Trophoblast cell (in vitro differentiated cells and primary cell): ENCODE measurements at regions not wholly inside any gene's neighbourhood (a gene's known extent, or its start where the extent isn't known, plus 50 kb on each side); places are given as distances from the start of the nearest gene placed in this dataset.

Source experiments
- DNase-seq, 2 donors: peaks; one replicate each; pipeline ENCODE4 v3.0.0-alpha.2; 2016
- H2AFZ ChIP-seq: 2 replicates; pipeline ENCODE4 v1.6.1; 2013; ENCODE audit warnings: low read length, moderate library complexity, mild to moderate bottlenecking; ENCODE audit not compliant: insufficient read depth, poor library complexity
- H2AK5ac ChIP-seq: 2 replicates; pipeline ENCODE4 v1.6.1; 2013; ENCODE audit warnings: mild to moderate bottlenecking, low read length
- H2BK120ac ChIP-seq: 2 replicates; pipeline ENCODE4 v1.6.1; 2013; ENCODE audit warnings: low read length, mild to moderate bottlenecking, moderate library complexity; ENCODE audit not compliant: insufficient read depth, poor library complexity
- H2BK12ac ChIP-seq: 2 replicates; pipeline ENCODE4 v1.6.1; 2013; ENCODE audit warnings: mild to moderate bottlenecking, low read length, moderate library complexity
- H2BK5ac ChIP-seq: 2 replicates; pipeline ENCODE4 v1.6.1; 2013; ENCODE audit warnings: low read length, low read depth, moderate library complexity, mild to moderate bottlenecking; ENCODE audit not compliant: poor library complexity
- H3K14ac ChIP-seq: 2 replicates; pipeline ENCODE4 v1.6.1; 2013; ENCODE audit warnings: mild to moderate bottlenecking, low read length
- H3K18ac ChIP-seq: 2 replicates; pipeline ENCODE4 v1.6.1; 2013; ENCODE audit warnings: mild to moderate bottlenecking, low read length
- H3K23ac ChIP-seq: 2 replicates; pipeline ENCODE4 v1.6.1; 2013; ENCODE audit warnings: low read length
- H3K27ac ChIP-seq: 2 replicates; pipeline ENCODE4 v1.5.1; 2013; ENCODE audit warnings: low read depth, mild to moderate bottlenecking, inconsistent platforms, low read length, moderate library complexity
- H3K27me3 ChIP-seq: 2 replicates; pipeline ENCODE4 v1.6.1; 2013; ENCODE audit warnings: inconsistent platforms, mild to moderate bottlenecking, low read length, moderate library complexity; ENCODE audit not compliant: insufficient read depth
- H3K36me3 ChIP-seq, 2 experiments: 1 replicate in 1 of 2; 2 replicates in 1 of 2; pipeline ENCODE4 v1.6.1; 2013; ENCODE audit warnings: low read length in 2 of 2, mild to moderate bottlenecking in 2 of 2, moderate library complexity in 1 of 2; ENCODE audit not compliant: insufficient read depth in 2 of 2, control insufficient read depth in 1 of 2
- H3K4ac ChIP-seq: 2 replicates; pipeline ENCODE4 v1.6.1; 2013; ENCODE audit warnings: low read depth, mild to moderate bottlenecking, low read length, moderate library complexity
- H3K4me1 ChIP-seq, 2 experiments: 1 replicate in 1 of 2; 2 replicates in 1 of 2; pipeline ENCODE4 v1.6.1; 2013; ENCODE audit warnings: low read length in 2 of 2, mild to moderate bottlenecking in 2 of 2, moderate library complexity in 1 of 2; ENCODE audit not compliant: insufficient read depth in 2 of 2, control insufficient read depth in 1 of 2
- H3K4me2 ChIP-seq: 2 replicates; pipeline ENCODE4 v1.6.1; 2013; ENCODE audit warnings: inconsistent platforms, mild to moderate bottlenecking, low read length, moderate library complexity
- H3K4me3 ChIP-seq: 2 replicates; pipeline ENCODE4 v1.5.1; 2013; ENCODE audit warnings: mild to moderate bottlenecking, low read depth, low read length, inconsistent platforms
- H3K79me1 ChIP-seq: one replicate; pipeline ENCODE4 v1.6.1; 2013; ENCODE audit warnings: low read length
- H3K79me2 ChIP-seq: 2 replicates; pipeline ENCODE4 v1.6.1; 2013; ENCODE audit warnings: low read length, mild to moderate bottlenecking; ENCODE audit not compliant: control insufficient read depth, insufficient read depth, poor library complexity
- H3K9ac ChIP-seq: 2 replicates; pipeline ENCODE4 v1.6.1; 2013; ENCODE audit warnings: mild to moderate bottlenecking, low read length
- H3K9me3 ChIP-seq: 2 replicates; pipeline ENCODE4 v1.6.1; 2013; ENCODE audit warnings: low read depth, mild to moderate bottlenecking, control low read depth, inconsistent platforms, low read length; ENCODE audit not compliant: insufficient read depth
- H4K12ac ChIP-seq: 2 replicates; pipeline ENCODE4 v1.6.1; 2013; ENCODE audit warnings: low read depth, mild to moderate bottlenecking, low read length, moderate library complexity
- H4K8ac ChIP-seq: 2 replicates; pipeline ENCODE4 v1.6.1; 2013; ENCODE audit warnings: low read depth, mild to moderate bottlenecking, low read length, moderate library complexity
- H4K91ac ChIP-seq: one replicate; pipeline ENCODE4 v1.6.1; 2013; ENCODE audit warnings: low read depth, mild to moderate bottlenecking, low read length, moderate library complexity
- WGBS: extraction: QIAGEN DNeasy Blood & Tissue Kit; methylation state at CpG from one replicate; pipeline ENCODE4 v1.1.7; 2013; ENCODE audit warnings: missing lambda C conversion rate; ENCODE audit not compliant: insufficient read length, insufficient coverage; ENCODE audit errors: extremely low coverage; 5-methylcytosine and 5-hydroxymethylcytosine counted together

DNA sequence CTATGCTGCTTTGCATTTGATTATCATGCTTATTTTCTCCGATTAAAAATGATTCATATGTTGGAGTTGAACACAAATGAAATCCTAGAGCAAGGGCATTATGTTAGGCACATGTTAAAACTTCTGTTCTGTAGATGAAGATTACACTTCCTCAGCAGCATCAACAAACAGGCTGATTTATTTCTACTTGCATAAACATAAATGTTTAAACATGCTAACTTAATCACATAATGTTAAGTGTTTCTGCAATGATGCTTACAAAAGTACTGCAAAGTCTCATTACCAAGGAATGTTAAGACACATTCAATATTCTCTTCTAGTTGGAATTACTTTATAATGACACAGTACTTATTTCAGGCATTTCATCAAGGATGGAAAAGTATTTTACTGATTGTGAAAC is 770.8 kb downstream of the ANKRD7 start:
- Histone ChIP-seq H3K9me3 (no peaks in the 10 kb centered on the region), H3K14ac (no peak overlapping the region), H3K4me3 (no peak overlapping the region), H3K4me2 (no peak overlapping the region), H3K79me1 (no peaks in the 10 kb centered on the region), H3K27me3 (no peaks in the 10 kb centered on the region), H3K36me3 (no peaks in the 10 kb centered on the region), H2BK12ac (no peak overlapping the region), H2BK5ac (no peak overlapping the region), H3K18ac (no peak overlapping the region), H3K27ac (no peak overlapping the region), H3K4ac (no peak overlapping the region), H2AK5ac (no peak overlapping the region), H4K12ac (no peak overlapping the region), H4K8ac (no peak overlapping the region), H3K79me2 (no peaks in the 10 kb centered on the region), H2BK120ac (no peak overlapping the region), H3K23ac (no peak overlapping the region), H3K9ac (no peak overlapping the region), H2AFZ (no peak overlapping the region), H4K91ac (no peak overlapping the region), H3K4me1 (no peaks in the 10 kb centered on the region)
- no peak for DNase-seq
- no CpG with 5 or more reads among the region's 1 CpG for WGBS

DNA sequence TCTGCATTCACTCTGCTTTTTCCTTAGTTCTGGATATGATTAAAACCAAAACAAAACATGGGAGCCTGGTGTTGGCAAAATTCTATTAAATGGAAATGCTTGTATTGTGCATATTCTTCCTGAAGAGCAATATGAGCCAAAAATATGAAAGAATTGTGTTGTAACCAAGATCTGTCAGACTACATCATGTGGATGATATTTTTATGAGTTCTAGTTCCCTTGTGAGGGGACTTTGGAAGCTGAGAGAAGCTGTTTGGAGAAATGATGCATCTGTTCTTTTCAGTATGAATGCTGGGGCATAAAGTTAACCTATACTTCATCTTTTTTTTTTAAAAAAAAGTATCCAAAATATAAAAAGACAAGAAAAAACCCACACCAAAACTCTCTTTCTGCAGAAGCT is 782.7 kb downstream of the ANKRD7 start:
- H3K36me3 ChIP-seq = no peaks in the 10 kb centered on the region
- H3K27me3 ChIP-seq = no peaks in the 10 kb centered on the region
- H3K4me1 ChIP-seq = no peaks in the 10 kb centered on the region
- H3K79me1 ChIP-seq = no peaks in the 10 kb centered on the region
- H2BK120ac ChIP-seq = no peak overlapping the region
- no peak overlapping the region for H3K27ac ChIP-seq
- H4K91ac ChIP-seq = no peak overlapping the region
- no peak overlapping the region for H3K18ac ChIP-seq
- no peak overlapping the region for H2AK5ac ChIP-seq
- DNase-seq = no peak
- no peak overlapping the region for H3K9ac ChIP-seq
- no peak overlapping the region for H3K4me3 ChIP-seq
- no peaks in the 10 kb centered on the region for H3K9me3 ChIP-seq
- H3K4me2 ChIP-seq = no peak overlapping the region
- no peak overlapping the region for H2BK5ac ChIP-seq
- no peak overlapping the region for H2AFZ ChIP-seq
- H3K79me2 ChIP-seq = no peaks in the 10 kb centered on the region
- no peak overlapping the region for H3K4ac ChIP-seq
- H4K8ac ChIP-seq = no peak overlapping the region
- H2BK12ac ChIP-seq = no peak overlapping the region
- no peak overlapping the region for H3K14ac ChIP-seq
- no peak overlapping the region for H4K12ac ChIP-seq
- H3K23ac ChIP-seq = no peak overlapping the region

DNA sequence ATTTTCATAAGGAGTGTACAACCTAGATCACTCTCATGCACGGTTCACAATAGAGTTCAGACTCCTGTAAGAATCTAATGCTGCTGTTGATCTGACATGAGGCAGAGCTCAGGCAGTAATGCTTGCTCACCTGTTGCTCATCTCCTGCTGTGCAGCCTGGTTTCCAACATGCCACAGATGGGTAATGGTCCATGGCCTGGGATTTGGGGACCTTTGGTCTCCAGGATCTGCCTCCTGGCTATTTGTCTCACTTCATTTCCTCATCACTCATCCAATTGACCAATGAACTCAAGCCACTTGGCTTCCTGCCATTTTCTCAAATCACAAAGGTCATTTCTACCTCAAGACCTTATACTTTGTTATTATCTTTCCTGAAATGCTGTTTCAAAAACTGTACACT is 786.1 kb downstream of the ANKRD7 start:
- no peak overlapping the region for H2BK12ac ChIP-seq
- H3K9me3 ChIP-seq = no peaks in the 10 kb centered on the region
- no CpG with 5 or more reads among the region's 1 CpG for WGBS
- no peak overlapping the region for H3K18ac ChIP-seq
- no peak overlapping the region for H4K12ac ChIP-seq
- no peak overlapping the region for H2AFZ ChIP-seq
- H3K4ac ChIP-seq = no peak overlapping the region
- H3K79me1 ChIP-seq = no peaks in the 10 kb centered on the region
- no peak overlapping the region for H2BK5ac ChIP-seq
- no peak for DNase-seq
- no peak overlapping the region for H4K91ac ChIP-seq
- no peak overlapping the region for H2AK5ac ChIP-seq
- H3K4me2 ChIP-seq = no peak overlapping the region
- no peak overlapping the region for H3K14ac ChIP-seq
- no peaks in the 10 kb centered on the region for H3K36me3 ChIP-seq
- H3K4me3 ChIP-seq = no peak overlapping the region
- no peak overlapping the region for H3K23ac ChIP-seq
- H3K79me2 ChIP-seq = no peaks in the 10 kb centered on the region
- no peaks in the 10 kb centered on the region for H3K27me3 ChIP-seq
- H4K8ac ChIP-seq = no peak overlapping the region
- H3K27ac ChIP-seq = no peak overlapping the region
- no peak overlapping the region for H3K9ac ChIP-seq
- H2BK120ac ChIP-seq = no peak overlapping the region
- H3K4me1 ChIP-seq = no peaks in the 10 kb centered on the region

DNA sequence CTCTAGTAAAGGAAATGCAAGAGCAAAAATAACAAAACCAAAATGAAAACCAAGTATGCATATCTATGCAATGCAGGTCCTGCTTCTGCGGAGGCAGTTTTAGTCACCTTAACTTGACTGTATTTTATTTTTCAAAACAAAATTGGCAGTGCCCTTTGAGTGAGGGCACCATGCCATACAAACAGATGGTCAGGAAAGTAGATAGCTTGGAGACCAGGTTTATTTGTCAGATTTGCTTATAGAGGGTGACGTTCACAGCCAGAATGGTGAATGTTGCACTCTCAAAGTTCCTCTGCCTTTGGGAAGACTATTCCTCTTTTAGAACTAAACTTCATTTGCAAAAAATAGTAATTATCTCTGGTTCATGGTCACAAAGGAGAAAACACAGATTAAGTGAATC is 801.9 kb downstream of the ANKRD7 start:
- no peaks in the 10 kb centered on the region for H3K79me2 ChIP-seq
- WGBS = no CpG with 5 or more reads among the region's 2 CpGs
- no peak overlapping the region for H2AK5ac ChIP-seq
- H3K23ac ChIP-seq = no peak overlapping the region
- no peak overlapping the region for H2BK5ac ChIP-seq
- no peak overlapping the region for H2BK120ac ChIP-seq
- no peak overlapping the region for H3K9ac ChIP-seq
- no peak overlapping the region for H3K14ac ChIP-seq
- no peaks in the 10 kb centered on the region for H3K27me3 ChIP-seq
- H3K4me3 ChIP-seq = no peak overlapping the region
- H2BK12ac ChIP-seq = no peak overlapping the region
- no peak overlapping the region for H2AFZ ChIP-seq
- no peaks in the 10 kb centered on the region for H3K9me3 ChIP-seq
- H4K91ac ChIP-seq = no peak overlapping the region
- no peaks in the 10 kb centered on the region for H3K4me1 ChIP-seq
- H4K8ac ChIP-seq = no peak overlapping the region
- no peak overlapping the region for H3K18ac ChIP-seq
- no peaks in the 10 kb centered on the region for H3K79me1 ChIP-seq
- DNase-seq = no peak
- no peak overlapping the region for H3K4ac ChIP-seq
- H4K12ac ChIP-seq = no peak overlapping the region
- no peak overlapping the region for H3K27ac ChIP-seq
- H3K4me2 ChIP-seq = no peak overlapping the region
- H3K36me3 ChIP-seq = no peaks in the 10 kb centered on the region

DNA sequence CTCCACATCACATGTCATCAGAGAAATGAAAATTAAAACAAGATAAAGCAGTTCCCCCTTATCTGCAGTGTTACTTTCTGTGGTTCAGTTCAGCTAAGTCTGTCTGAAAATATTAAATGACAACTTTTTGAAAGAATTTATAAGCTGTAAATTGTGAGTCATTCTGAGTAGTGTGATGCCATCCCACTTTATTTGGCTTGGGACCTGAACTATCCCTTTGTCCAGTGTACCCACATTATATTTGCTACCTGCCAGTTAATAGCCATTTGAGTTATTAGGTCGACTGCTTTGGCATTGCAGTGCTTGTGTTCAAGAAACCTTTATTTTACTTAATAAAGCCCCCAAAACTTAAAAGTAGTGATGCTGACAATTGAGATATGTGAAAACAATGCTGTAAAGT is 804.2 kb downstream of the ANKRD7 start:
- Histone ChIP-seq H3K18ac (no peak overlapping the region), H2BK5ac (no peak overlapping the region), H3K4me1 (no peaks in the 10 kb centered on the region), H4K12ac (no peak overlapping the region), H3K27ac (no peak overlapping the region), H3K4me2 (no peak overlapping the region), H2AK5ac (no peak overlapping the region), H4K91ac (no peak overlapping the region), H3K79me1 (no peaks in the 10 kb centered on the region), H3K36me3 (no peaks in the 10 kb centered on the region), H3K27me3 (no peaks in the 10 kb centered on the region), H3K9ac (no peak overlapping the region), H3K4ac (no peak overlapping the region), H2BK12ac (no peak overlapping the region), H3K9me3 (no peaks in the 10 kb centered on the region), H3K79me2 (no peaks in the 10 kb centered on the region), H2BK120ac (no peak overlapping the region), H3K23ac (no peak overlapping the region), H3K4me3 (no peak overlapping the region), H4K8ac (no peak overlapping the region), H2AFZ (no peak overlapping the region), H3K14ac (no peak overlapping the region)
- WGBS = no CpG with 5 or more reads among the region's 1 CpG
- no peak for DNase-seq
